Psoas muscle (tissue), 7 donors: ENCODE measurements at regions not wholly inside any gene's neighbourhood (a gene's known extent, or its start where the extent isn't known, plus 50 kb on each side); places are given as distances from the start of the nearest gene placed in this dataset.

Experiments
- ATAC-seq, 4 donors: fragments of 200-7000 bp; cut with Tn5 transposase; one replicate each; pipeline ENCODE4 v1.9.1; 2020; ENCODE audit warnings: moderate library complexity in 3 of 4, mild to moderate bottlenecking in 2 of 4
- DNase-seq, 2 donors: peaks; one replicate each; pipeline ENCODE4 v3.0.0-alpha.2; 2020
- H3K27ac ChIP-seq: fragments of 200-600 bp; one replicate; pipeline ENCODE4 v1.8.0; 2022
- H3K27me3 ChIP-seq, 3 donors: fragments of 200-600 bp in 1 of 3; one replicate each; pipeline versions ENCODE4 v1.6.1 to v1.8.0; 2013 to 2022; ENCODE audit warnings: low read length in 2 of 3, mild to moderate bottlenecking in 2 of 3, moderate library complexity in 1 of 3; ENCODE audit not compliant: insufficient read depth in 3 of 3
- H3K36me3 ChIP-seq, 2 donors: fragments of 200-600 bp in 1 of 2; one replicate each; pipeline versions ENCODE4 v1.6.1 to v1.8.0; 2013 to 2022; ENCODE audit warnings: low read depth in 1 of 2, mild to moderate bottlenecking in 1 of 2, moderate library complexity in 1 of 2; ENCODE audit not compliant: insufficient read depth in 1 of 2
- H3K4me1 ChIP-seq: fragments of 200-600 bp; one replicate; pipeline ENCODE4 v1.8.0; 2022
- H3K4me3 ChIP-seq: fragments of 200-600 bp; one replicate; pipeline ENCODE4 v1.8.0; 2022; ENCODE audit warnings: mild to moderate bottlenecking
- H3K9me3 ChIP-seq: fragments of 200-600 bp; one replicate; pipeline ENCODE4 v1.8.0; 2022
- CTCF ChIP-seq: fragments of 200-600 bp; IDR thresholded peaks from one replicate; pipeline ENCODE4 v1.8.0; 2022; ENCODE audit warnings: antibody characterized with exemption
- WGBS, 3 donors: extraction: QIAGEN DNeasy Blood & Tissue Kit; methylation state at CpG; one replicate each; pipeline versions ENCODE4 v1.1.6 to v1.1.7; 2013; 5-methylcytosine and 5-hydroxymethylcytosine counted together
- intact Hi-C, 2 donors: fragments of 100-400 bp; cut with DNase I; formaldehyde crosslinking; loops; one replicate each; pipeline versions ENCODE4 v1.11.0 to v1.14.2; 2022
- donor health status: healthy with polysubstance abuse.
- donor health status: DM: no; HTN: no; CAD: no; lungs with moderate emphysema.
- donor health status: Bipolar disorder and iron deficiency.
- donor health status: healthy.
- donor health status: DM: yes; HTN: yes; CAD: no.
- donor health status: DM: no; HTN: no; CAD: no.
- donor health status: DM: yes; HTN: yes; CAD: no.

DNA sequence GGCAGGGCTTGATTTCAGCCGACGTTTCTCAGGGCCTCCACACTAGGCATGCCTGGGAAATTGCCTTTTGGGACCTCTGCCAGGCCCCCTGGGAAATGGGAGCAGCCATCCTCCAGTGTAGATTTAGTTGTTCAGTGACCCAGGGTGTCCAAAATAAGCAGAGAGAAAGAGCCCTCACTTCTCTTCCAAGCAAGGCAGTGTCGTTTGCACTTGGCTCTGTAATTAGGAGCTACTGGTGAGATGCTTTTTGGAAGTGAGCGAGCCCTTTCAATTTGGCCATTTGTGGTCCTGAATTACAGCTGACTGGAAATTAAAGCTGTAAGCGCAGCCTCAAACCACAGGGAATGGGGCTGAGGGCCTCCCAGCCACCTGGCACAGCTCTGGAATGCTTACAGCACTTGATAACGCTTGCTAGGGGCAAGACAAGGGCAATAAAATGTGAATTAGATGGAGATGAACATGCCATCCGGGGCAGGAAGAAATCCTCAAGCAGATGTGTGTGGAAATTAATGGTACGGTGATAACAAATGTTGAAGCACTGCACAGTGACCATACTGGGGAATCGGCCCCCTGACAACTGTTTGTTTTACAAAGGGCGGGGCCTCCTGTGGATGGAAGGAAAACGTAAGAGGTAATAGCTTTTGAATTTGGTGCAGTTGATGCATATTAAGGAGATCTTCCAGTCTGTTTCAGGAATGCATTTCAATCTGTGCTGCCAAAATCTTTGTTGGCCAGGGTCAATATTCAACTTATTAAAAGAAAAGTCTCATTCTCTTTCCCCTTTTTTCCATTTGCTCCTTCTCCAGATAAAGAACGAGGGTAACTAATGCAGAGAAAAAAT lies 173.1 kb downstream of the UXS1 start:
- H3K27ac ChIP-seq = no peak overlapping the region
- no peaks in the 10 kb centered on the region for H3K9me3 ChIP-seq
- ATAC-seq (no peak), DNase-seq (no peak)
- no peaks in the 10 kb centered on the region for H3K27me3 ChIP-seq
- H3K4me3 ChIP-seq = no peak overlapping the region
- no peak for TF ChIP-seq CTCF
- H3K4me1 ChIP-seq = peaks cover 11% of the 10 kb centered on the region
- no peaks in the 10 kb centered on the region for H3K36me3 ChIP-seq
- intact Hi-C loops = no loop called here
- whole genome bisulfite sequencing, 3 donors = 38 to 57% (median 44%) methylated on average over 12 of the region's 12 CpGs

DNA sequence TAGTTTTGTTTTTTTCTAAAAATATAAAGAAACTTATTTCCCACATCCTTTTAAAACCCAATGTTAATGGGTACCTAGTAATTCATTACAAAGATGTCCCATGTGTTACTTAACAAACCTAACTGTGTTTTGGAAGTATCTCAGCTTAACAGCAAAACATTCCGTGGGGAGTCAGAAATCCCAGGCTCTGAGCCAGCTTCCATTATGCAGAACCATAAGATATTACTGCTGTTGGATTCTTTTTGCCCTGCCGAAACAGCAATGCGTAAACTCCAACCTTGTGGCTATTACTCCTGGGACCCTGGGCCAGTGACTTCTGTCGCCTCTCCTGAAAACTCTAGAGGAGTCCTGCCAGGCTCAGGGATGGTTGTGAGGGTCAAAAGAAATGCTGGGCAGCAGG lies 174.1 kb downstream of the UXS1 start:
- H3K27ac ChIP-seq = no peak overlapping the region
- no peak for TF ChIP-seq CTCF
- H3K36me3 ChIP-seq = no peaks in the 10 kb centered on the region
- H3K4me1 ChIP-seq = peaks cover 11% of the 10 kb centered on the region
- intact Hi-C loops = no loop called here
- no peaks in the 10 kb centered on the region for H3K27me3 ChIP-seq
- no peak overlapping the region for H3K4me3 ChIP-seq
- no peak for ATAC-seq
- no peak for DNase-seq
- no peaks in the 10 kb centered on the region for H3K9me3 ChIP-seq
- 29 to 51% (median 43%) methylated on average over 4 of the region's 4 CpGs for WGBS, 3 donors

DNA sequence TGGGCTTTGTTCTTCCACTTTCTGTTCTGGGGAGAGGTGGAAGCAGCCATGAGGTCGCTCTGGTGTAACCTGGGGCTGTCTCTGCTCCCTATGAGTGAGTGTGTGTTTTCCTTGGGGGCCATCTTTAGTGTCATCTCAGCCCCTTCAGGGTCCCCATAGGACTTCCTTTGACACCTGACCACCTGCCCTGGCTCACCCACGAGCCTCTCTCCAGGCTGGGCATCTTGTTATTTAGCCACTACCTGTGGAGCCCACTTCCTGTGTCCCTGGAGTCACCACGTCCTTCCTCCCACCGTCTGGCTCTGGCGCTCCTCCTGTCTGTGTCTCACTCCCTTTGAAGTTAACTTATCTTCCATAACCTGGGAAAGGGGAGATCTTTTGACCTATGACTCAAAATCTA lies 176.0 kb downstream of the UXS1 start:
- no peak for TF ChIP-seq CTCF
- no peak overlapping the region for H3K4me3 ChIP-seq
- no peak for ATAC-seq
- H3K27ac ChIP-seq = no peak overlapping the region
- H3K36me3 ChIP-seq = no peaks in the 10 kb centered on the region
- H3K27me3 ChIP-seq = no peaks in the 10 kb centered on the region
- no peaks in the 10 kb centered on the region for H3K9me3 ChIP-seq
- DNase-seq = no peak
- 46 to 81% (median 73%) methylated on average over 5 of the region's 5 CpGs for WGBS, 3 donors
- peaks cover 11% of the 10 kb centered on the region for H3K4me1 ChIP-seq
- intact Hi-C loops = no loop called here

GRCh38 chr2:106012591-106013347 lies 181.3 kb downstream of the UXS1 start:
- no peak for DNase-seq
- Histone ChIP-seq H3K4me3 (no peak overlapping the region), H3K27me3 (no peaks in the 10 kb centered on the region), H3K9me3 (peaks cover 4% of the 10 kb centered on the region), H3K4me1 (no peaks in the 10 kb centered on the region), H3K36me3 (no peaks in the 10 kb centered on the region), H3K27ac (no peak overlapping the region)
- 60 to 97% (median 94%) methylated on average over 3 of the region's 3 CpGs for WGBS, 3 donors
- TF ChIP-seq CTCF = no peak
- no peak for ATAC-seq
- intact Hi-C loops = no loop called here
